ENCODE measurements at regions not wholly inside any gene's neighbourhood (a gene's known extent, or its start where the extent isn't known, plus 50 kb on each side); places are given as distances from the start of the nearest gene placed in this dataset.

GRCh38 chr16:7027401-7027800 lies 305.2 kb upstream of the RBFOX1 start:
- no peak overlapping the region for H2AFZ ChIP-seq (ENCODE audit: low read length)
- no peaks in the 10 kb centered on the region for H3K4me1 ChIP-seq (ENCODE audit: control insufficient read depth, extremely low read depth, insufficient read depth, low read length)
- no peaks in the 10 kb centered on the region for H3K36me3 ChIP-seq (ENCODE audit: control insufficient read depth, insufficient read depth, low read length)
- no peak overlapping the region for H3K4me3 ChIP-seq (replicated peaks in 1 of 4; ENCODE audit: control extremely low read depth in 1 of 4, insufficient read depth in 1 of 4, low read depth in 3 of 4, low read length in 4 of 4)
- H4K20me1 ChIP-seq (ENCODE audit: control insufficient read depth, extremely low read depth, insufficient read depth, low read length): no peaks in the 10 kb centered on the region
- no peaks in the 10 kb centered on the region for H3K9me3 ChIP-seq (ENCODE audit: control insufficient read depth, insufficient read depth, low read depth, low read length)
- H3K4me2 ChIP-seq (ENCODE audit: extremely low read depth, insufficient read depth, low read length): no peak overlapping the region
- no peak for DNase-seq (ENCODE audit: low read depth in 2 of 2)
- H3K79me2 ChIP-seq (ENCODE audit: control insufficient read depth, insufficient read depth, low read length): no peaks in the 10 kb centered on the region
- no peak overlapping the region for H3K27ac ChIP-seq (ENCODE audit: insufficient read depth, low read length)
- no peaks in the 10 kb centered on the region for H3K27me3 ChIP-seq (ENCODE audit: control insufficient read depth, insufficient read depth, low read length)
- no peak for TF ChIP-seq CTCF (conservative IDR thresholded peaks at IDR 0.05 in 1 of 2, IDR thresholded peaks at IDR 0.05 in 1 of 2; ENCODE audit: low read depth in 1 of 2, low read length in 2 of 2)
- TF ChIP-seq EZH2 (IDR thresholded peaks at IDR 0.05; ENCODE audit: low read length, missing control alignments): no peak
- no peak overlapping the region for H3K9ac ChIP-seq (ENCODE audit: insufficient read depth, low read length)

GRCh38 chr16:7026639-7027038 lies 306.0 kb upstream of the RBFOX1 start:
- H3K9ac ChIP-seq (ENCODE audit: insufficient read depth, low read length): no peak overlapping the region
- no peak overlapping the region for H3K27ac ChIP-seq (ENCODE audit: insufficient read depth, low read length)
- TF ChIP-seq EZH2 (IDR thresholded peaks at IDR 0.05; ENCODE audit: low read length, missing control alignments) (no peak), CTCF (conservative IDR thresholded peaks at IDR 0.05 in 1 of 2, IDR thresholded peaks at IDR 0.05 in 1 of 2; ENCODE audit: low read depth in 1 of 2, low read length in 2 of 2) (no peak)
- H3K27me3 ChIP-seq (ENCODE audit: control insufficient read depth, insufficient read depth, low read length): no peaks in the 10 kb centered on the region
- no peaks in the 10 kb centered on the region for H3K9me3 ChIP-seq (ENCODE audit: control insufficient read depth, insufficient read depth, low read depth, low read length)
- no peak overlapping the region for H3K4me2 ChIP-seq (ENCODE audit: extremely low read depth, insufficient read depth, low read length)
- no peaks in the 10 kb centered on the region for H3K36me3 ChIP-seq (ENCODE audit: control insufficient read depth, insufficient read depth, low read length)
- H3K4me1 ChIP-seq (ENCODE audit: control insufficient read depth, extremely low read depth, insufficient read depth, low read length): no peaks in the 10 kb centered on the region
- H3K79me2 ChIP-seq (ENCODE audit: control insufficient read depth, insufficient read depth, low read length): no peaks in the 10 kb centered on the region
- H4K20me1 ChIP-seq (ENCODE audit: control insufficient read depth, extremely low read depth, insufficient read depth, low read length): no peaks in the 10 kb centered on the region
- DNase-seq (ENCODE audit: low read depth in 2 of 2): no peak
- no peak overlapping the region for H2AFZ ChIP-seq (ENCODE audit: low read length)
- no peak overlapping the region for H3K4me3 ChIP-seq (replicated peaks in 1 of 4; ENCODE audit: control extremely low read depth in 1 of 4, insufficient read depth in 1 of 4, low read depth in 3 of 4, low read length in 4 of 4)

- Histone ChIP-seq H3K4me2 (ENCODE audit: extremely low read depth, insufficient read depth, low read length) (no peak overlapping the region), H3K27ac (ENCODE audit: insufficient read depth, low read length) (no peak overlapping the region), H3K9ac (ENCODE audit: insufficient read depth, low read length) (no peak overlapping the region), H2AFZ (ENCODE audit: low read length) (no peak overlapping the region), H3K4me1 (ENCODE audit: control insufficient read depth, extremely low read depth, insufficient read depth, low read length) (no peaks in the 10 kb centered on the region), H3K4me3 (replicated peaks in 1 of 4; ENCODE audit: control extremely low read depth in 1 of 4, insufficient read depth in 1 of 4, low read depth in 3 of 4, low read length in 4 of 4) (no peak overlapping the region), H3K27me3 (ENCODE audit: control insufficient read depth, insufficient read depth, low read length) (no peaks in the 10 kb centered on the region), H4K20me1 (ENCODE audit: control insufficient read depth, extremely low read depth, insufficient read depth, low read length) (no peaks in the 10 kb centered on the region), H3K9me3 (ENCODE audit: control insufficient read depth, insufficient read depth, low read depth, low read length) (no peaks in the 10 kb centered on the region), H3K36me3 (ENCODE audit: control insufficient read depth, insufficient read depth, low read length) (no peaks in the 10 kb centered on the region), H3K79me2 (ENCODE audit: control insufficient read depth, insufficient read depth, low read length) (no peaks in the 10 kb centered on the region)
- no peak for DNase-seq (ENCODE audit: low read depth in 2 of 2)
- TF ChIP-seq CTCF (conservative IDR thresholded peaks at IDR 0.05 in 1 of 2, IDR thresholded peaks at IDR 0.05 in 1 of 2; ENCODE audit: low read depth in 1 of 2, low read length in 2 of 2): no peak
- no peak for TF ChIP-seq EZH2 (IDR thresholded peaks at IDR 0.05; ENCODE audit: low read length, missing control alignments)
Observed at GRCh38 chr16:7025616-7026190, 306.9 kb upstream of the RBFOX1 start.

All from fibroblast of lung (primary cell).